Gastroesophageal sphincter (tissue), 3 donors: ENCODE measurements at regions not wholly inside any gene's neighbourhood (a gene's known extent, or its start where the extent isn't known, plus 50 kb on each side); places are given as distances from the start of the nearest gene placed in this dataset.

Source experiments
- POLR2A ChIP-seq, 2 donors: fragments of 450-650 bp; IDR thresholded peaks; one replicate each; pipeline ENCODE4 v1.6.1; 2017; ENCODE audit warnings: antibody characterized with exemption in 2 of 2, mild to moderate bottlenecking in 2 of 2, moderate library complexity in 1 of 2
- POLR2AphosphoS5 ChIP-seq: sonication (generic); formaldehyde crosslinking; IDR thresholded peaks from one replicate; pipeline ENCODE4 v1.6.1; 2017; ENCODE audit warnings: antibody characterized with exemption
- TF ChIP-seq, protein P1 (sequence below), 4 experiments: fragments of 200-600 bp in 2 of 4; fragments of 450-650 bp in 2 of 4; sonication (generic) in 1 of 4; IDR thresholded peaks; one replicate each; pipeline ENCODE4 v1.5.1; 2017 to 2019; ENCODE audit warnings: antibody characterized with exemption in 4 of 4, mild to moderate bottlenecking in 2 of 4, moderate library complexity in 2 of 4

DNA sequence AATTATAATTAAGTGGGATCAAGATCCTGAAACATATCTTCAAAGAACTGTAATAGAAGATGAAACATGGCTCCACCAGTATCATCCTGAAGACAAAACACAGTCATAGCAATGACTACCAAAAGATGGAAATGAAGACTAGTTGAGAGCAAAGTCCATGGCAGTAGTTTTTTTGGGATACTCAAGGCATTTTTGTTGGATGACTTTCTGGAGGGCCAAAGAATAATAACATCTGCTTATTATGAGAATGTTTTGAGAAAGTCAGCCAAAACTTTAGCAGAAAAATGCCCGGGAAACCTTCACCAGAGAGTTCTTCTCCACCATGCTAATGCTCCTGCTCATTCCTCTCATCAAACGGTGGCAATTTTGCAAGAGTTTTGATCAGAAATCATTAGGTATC is 809.4 kb upstream of the RAG2 start:
- TF ChIP-seq POLR2AphosphoS5 (no peak), POLR2A (IDR thresholded peaks at IDR 0.05) (no peak)
- TF ChIP-seq, protein P1, sequence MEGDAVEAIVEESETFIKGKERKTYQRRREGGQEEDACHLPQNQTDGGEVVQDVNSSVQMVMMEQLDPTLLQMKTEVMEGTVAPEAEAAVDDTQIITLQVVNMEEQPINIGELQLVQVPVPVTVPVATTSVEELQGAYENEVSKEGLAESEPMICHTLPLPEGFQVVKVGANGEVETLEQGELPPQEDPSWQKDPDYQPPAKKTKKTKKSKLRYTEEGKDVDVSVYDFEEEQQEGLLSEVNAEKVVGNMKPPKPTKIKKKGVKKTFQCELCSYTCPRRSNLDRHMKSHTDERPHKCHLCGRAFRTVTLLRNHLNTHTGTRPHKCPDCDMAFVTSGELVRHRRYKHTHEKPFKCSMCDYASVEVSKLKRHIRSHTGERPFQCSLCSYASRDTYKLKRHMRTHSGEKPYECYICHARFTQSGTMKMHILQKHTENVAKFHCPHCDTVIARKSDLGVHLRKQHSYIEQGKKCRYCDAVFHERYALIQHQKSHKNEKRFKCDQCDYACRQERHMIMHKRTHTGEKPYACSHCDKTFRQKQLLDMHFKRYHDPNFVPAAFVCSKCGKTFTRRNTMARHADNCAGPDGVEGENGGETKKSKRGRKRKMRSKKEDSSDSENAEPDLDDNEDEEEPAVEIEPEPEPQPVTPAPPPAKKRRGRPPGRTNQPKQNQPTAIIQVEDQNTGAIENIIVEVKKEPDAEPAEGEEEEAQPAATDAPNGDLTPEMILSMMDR (IDR thresholded peaks at IDR 0.05), result no peak
